C4-2B (cell line): ENCODE measurements at regions not wholly inside any gene's neighbourhood (a gene's known extent, or its start where the extent isn't known, plus 50 kb on each side); places are given as distances from the start of the nearest gene placed in this dataset.
A peak's percentile ranks its signal among the peaks of the same experiment; 100 is the strongest.
"Not testable (repeated sequence)": the region's sequence is repeated elsewhere in the genome, so short reads cannot be mapped to it uniquely, and the experiment has no call there.

Source experiments
- H3K27ac ChIP-seq: fragments of 450-650 bp; 2 replicates; pipeline ENCODE4 v1.5.1; 2017
- CTCF ChIP-seq: fragments of 450-650 bp; conservative IDR thresholded peaks from 2 replicates; pipeline ENCODE4 v1.5.1; 2017; ENCODE audit warnings: mild to moderate bottlenecking
- ZFX ChIP-seq: fragments of 450-650 bp; IDR thresholded peaks from 2 replicates; pipeline ENCODE4 v1.6.1; 2017

DNA sequence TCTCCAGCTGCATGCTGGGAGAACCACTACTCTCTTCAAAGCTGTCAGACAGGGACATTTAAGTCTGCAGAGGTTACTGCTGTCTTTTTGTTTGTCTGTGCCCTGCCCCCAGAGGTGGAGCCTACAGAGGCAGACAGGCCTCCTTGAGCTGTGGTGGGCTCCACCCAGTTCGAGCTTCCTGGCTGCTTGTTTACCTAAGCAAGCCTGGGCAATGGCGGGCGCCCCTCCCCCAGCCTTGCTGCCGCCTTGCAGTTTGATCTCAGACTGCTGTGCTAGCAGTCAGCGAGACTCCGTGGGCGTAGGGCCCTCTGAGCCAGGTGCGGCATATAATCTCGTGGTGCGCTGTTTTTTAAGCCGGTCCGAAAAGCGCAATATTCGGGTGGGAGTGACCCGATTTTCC lies 215.0 kb downstream of the STIM2 start:
- not testable (repeated sequence) for H3K27ac ChIP-seq

DNA sequence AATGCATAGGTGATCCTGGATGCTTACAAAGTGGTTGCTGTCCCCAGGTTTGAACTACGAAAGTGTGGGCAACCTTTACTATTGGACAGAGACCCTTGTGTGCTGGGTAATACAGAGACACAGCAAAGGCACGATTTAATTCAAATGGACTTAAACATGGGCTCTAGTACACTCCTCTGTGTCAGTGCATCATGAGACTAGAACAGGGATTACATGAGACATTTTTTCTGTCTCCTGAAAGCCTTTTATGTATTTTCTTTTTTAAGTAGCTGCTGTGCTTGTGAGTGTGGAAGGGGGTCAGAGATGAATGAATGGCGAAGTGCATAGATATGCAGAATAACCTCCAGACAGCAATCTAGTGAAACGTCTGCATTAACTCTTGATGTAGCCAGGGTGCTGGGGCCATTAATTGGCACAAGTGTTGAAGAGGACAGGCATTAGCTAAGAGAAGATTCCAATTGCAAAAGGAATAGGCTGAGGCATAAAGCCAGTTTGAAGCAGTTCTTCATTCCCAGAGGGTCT lies 218.4 kb downstream of the STIM2 start:
- TF ChIP-seq CTCF: no peak
- no peak for TF ChIP-seq ZFX
- H3K27ac ChIP-seq: no peak overlapping the region

GRCh38 chr4:27081675-27082586 lies 221.3 kb downstream of the STIM2 start:
- H3K27ac ChIP-seq: no peak overlapping the region
- TF ChIP-seq CTCF: no peak
- no peak for TF ChIP-seq ZFX

DNA sequence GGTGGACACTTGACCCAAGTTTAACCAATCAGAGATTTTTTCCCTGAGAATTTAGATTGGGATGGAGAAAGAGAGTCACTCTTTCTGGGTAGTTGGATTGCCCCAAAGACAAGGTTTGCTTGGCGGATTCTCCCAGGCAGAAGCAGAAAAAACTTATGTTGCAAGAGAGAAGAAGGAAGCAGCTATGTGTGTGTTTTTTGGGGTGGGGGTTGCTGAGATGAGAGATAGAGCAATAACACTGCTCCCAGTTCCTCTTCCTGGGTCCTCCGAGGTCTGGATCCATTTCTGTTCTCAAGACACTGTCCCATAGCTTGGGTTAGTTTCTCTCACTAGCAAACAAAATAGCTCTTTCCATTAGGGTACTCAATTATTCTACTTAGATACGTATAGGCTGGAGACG lies 222.1 kb downstream of the STIM2 start:
- no peak for TF ChIP-seq CTCF
- TF ChIP-seq ZFX: no peak
- H3K27ac ChIP-seq: no peak overlapping the region

GRCh38 chr4:27084685-27085361 lies 224.2 kb downstream of the STIM2 start:
- no peak for TF ChIP-seq ZFX
- TF ChIP-seq CTCF: peak; percentile 18
- H3K27ac ChIP-seq: no peak overlapping the region

DNA sequence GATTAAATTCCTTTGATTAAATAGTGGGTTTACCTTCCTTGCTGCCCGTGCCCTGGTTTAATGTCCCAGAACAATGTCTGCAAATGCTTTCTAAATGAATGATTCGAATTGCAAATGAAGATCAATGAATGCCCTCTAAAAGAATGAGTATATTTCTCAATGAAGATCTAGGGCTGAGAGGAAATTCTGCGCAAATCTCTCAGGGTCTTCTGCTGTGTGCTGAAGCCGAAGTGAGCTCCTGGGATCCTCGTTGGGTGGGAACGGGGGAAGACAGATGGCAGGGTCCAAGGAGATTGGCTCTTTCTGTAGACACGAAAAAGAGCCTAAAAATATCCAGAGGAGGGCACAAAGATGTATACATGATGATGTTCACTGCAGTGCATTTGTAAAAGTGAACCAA lies 224.8 kb downstream of the STIM2 start:
- TF ChIP-seq CTCF: no peak
- TF ChIP-seq ZFX: no peak
- no peak overlapping the region for H3K27ac ChIP-seq

GRCh38 chr4:27087306-27088045 lies 226.8 kb downstream of the STIM2 start:
- no peak overlapping the region for H3K27ac ChIP-seq
- TF ChIP-seq ZFX (no peak), CTCF (no peak)
